OCI-LY1 (cell line): ENCODE measurements at regions not wholly inside any gene's neighbourhood (a gene's known extent, or its start where the extent isn't known, plus 50 kb on each side); places are given as distances from the start of the nearest gene placed in this dataset.

Experiments
- EZH2 ChIP-seq: fragments of 200-600 bp; sonication (generic), shearing (Covaris generic); IDR thresholded peaks from 2 replicates; pipeline ENCODE4 v1.8.0; 2017; ENCODE audit warnings: borderline replicate concordance, mixed run types, mild to moderate bottlenecking, antibody characterized with exemption, low read length, moderate library complexity, mixed read lengths
- TF ChIP-seq, protein P1 (sequence below): fragments of 200-600 bp; sonication (generic), shearing (Covaris generic); IDR thresholded peaks from 2 replicates; pipeline ENCODE4 v1.5.1; 2017; ENCODE audit warnings: mild to moderate bottlenecking, antibody characterized with exemption, low read length, moderate library complexity, mixed read lengths

DNA sequence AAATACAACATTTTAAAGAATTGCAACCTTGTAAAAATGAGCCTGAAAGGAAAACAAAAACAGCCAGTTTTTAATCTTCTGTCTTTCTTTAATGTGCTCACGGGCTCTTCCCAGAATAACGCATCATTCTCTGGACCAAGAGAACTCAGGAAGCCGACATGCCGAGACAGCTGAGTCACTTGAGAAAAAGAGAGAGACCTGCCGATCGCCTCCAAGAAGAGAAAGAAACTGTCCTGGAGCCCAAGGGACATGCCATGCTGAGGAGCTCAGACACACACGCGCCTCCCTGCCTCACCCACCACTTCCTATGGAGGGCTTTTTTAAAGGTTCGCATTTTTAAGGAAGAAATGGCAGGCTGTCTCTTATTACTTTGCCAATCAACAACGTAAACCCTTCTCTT lies 176.4 kb downstream of the ZNF281 start:
- TF ChIP-seq, protein P1, sequence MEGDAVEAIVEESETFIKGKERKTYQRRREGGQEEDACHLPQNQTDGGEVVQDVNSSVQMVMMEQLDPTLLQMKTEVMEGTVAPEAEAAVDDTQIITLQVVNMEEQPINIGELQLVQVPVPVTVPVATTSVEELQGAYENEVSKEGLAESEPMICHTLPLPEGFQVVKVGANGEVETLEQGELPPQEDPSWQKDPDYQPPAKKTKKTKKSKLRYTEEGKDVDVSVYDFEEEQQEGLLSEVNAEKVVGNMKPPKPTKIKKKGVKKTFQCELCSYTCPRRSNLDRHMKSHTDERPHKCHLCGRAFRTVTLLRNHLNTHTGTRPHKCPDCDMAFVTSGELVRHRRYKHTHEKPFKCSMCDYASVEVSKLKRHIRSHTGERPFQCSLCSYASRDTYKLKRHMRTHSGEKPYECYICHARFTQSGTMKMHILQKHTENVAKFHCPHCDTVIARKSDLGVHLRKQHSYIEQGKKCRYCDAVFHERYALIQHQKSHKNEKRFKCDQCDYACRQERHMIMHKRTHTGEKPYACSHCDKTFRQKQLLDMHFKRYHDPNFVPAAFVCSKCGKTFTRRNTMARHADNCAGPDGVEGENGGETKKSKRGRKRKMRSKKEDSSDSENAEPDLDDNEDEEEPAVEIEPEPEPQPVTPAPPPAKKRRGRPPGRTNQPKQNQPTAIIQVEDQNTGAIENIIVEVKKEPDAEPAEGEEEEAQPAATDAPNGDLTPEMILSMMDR = no peak
- no peak for TF ChIP-seq EZH2
